AG04449 (cell line): ENCODE measurements at regions not wholly inside any gene's neighbourhood (a gene's known extent, or its start where the extent isn't known, plus 50 kb on each side); places are given as distances from the start of the nearest gene placed in this dataset.
"Not testable (repeated sequence)": the region's sequence is repeated elsewhere in the genome, so short reads cannot be mapped to it uniquely, and the experiment has no call there.

ENCODE experiments used
- CTCF ChIA-PET: fragments of 350-600 bp; formaldehyde crosslinking; extraction: SDS; loops from one replicate; lab custom pipeline; 2021; ENCODE audit warnings: antibody characterized with exemption; lab: Yijun Ruan, JAX
- POLR2A ChIA-PET: fragments of 400-600, 350-600 bp; formaldehyde crosslinking; extraction: SDS; loops from one replicate; lab custom pipeline; 2020; ENCODE audit warnings: antibody characterized with exemption, inconsistent platforms; lab: Yijun Ruan, JAX
- DNase-seq: peaks from one replicate; pipeline ENCODE4 v3.0.0-alpha.2; 2010; ENCODE audit warnings: low read depth, low spot score
- H3K4me3 ChIP-seq: 2 replicates; pipeline ENCODE4 v1.5.1; 2011; ENCODE audit warnings: low read depth, mild to moderate bottlenecking, control low read depth, low read length
- TF ChIP-seq, protein P1 (sequence below): IDR thresholded peaks from one replicate; pipeline ENCODE4 v1.5.1; 2011; ENCODE audit warnings: mild to moderate bottlenecking, moderate library complexity, low read length, control low read depth, inconsistent platforms; ENCODE audit not compliant: insufficient read depth; ENCODE audit errors: missing control alignments

DNA sequence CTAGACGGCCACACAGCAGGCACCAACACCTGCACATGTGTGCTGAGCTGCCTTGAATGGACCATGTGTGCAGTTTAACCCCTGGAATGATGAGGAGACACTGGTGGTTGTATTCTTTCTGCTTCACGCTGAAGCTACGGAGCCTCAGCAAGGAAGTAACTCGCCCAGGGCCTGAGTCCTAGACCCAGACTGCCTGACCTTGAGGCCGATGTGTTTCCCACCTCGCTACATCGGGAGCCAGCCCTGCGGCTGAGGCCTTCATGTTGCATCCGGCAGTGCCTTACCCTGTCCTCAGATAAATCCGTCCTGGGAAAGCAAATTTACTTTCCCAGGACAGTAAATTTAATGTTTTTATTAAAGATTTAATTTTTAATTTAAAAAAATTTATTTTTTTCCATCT, 110.0 kb upstream of the MTHFD1L start:
- CTCF ChIA-PET, result no interaction called here
- no peak overlapping the region for H3K4me3 ChIP-seq
- POLR2A ChIA-PET, result no interaction called here
- TF ChIP-seq, protein P1, sequence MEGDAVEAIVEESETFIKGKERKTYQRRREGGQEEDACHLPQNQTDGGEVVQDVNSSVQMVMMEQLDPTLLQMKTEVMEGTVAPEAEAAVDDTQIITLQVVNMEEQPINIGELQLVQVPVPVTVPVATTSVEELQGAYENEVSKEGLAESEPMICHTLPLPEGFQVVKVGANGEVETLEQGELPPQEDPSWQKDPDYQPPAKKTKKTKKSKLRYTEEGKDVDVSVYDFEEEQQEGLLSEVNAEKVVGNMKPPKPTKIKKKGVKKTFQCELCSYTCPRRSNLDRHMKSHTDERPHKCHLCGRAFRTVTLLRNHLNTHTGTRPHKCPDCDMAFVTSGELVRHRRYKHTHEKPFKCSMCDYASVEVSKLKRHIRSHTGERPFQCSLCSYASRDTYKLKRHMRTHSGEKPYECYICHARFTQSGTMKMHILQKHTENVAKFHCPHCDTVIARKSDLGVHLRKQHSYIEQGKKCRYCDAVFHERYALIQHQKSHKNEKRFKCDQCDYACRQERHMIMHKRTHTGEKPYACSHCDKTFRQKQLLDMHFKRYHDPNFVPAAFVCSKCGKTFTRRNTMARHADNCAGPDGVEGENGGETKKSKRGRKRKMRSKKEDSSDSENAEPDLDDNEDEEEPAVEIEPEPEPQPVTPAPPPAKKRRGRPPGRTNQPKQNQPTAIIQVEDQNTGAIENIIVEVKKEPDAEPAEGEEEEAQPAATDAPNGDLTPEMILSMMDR, result no peak
- no peak for DNase-seq

DNA sequence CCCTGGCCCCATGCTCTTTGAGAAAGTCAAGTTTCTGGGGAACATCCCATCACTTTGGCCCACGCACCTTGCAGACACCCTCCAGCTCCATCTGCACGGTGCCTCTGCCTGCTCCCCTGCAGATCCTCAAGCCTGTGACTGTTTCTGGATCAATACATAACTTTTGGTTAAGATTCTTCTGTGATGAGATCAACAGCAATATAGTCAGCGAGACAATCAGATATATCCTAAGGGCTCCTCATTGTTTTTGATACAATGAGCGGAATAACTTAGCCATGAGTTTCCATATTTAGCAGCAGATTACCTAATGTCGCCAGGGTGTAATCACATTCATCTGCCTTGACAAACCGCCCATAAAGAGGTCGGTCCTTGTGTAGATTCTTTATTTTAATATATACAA, 109.3 kb upstream of the MTHFD1L start:
- CTCF ChIA-PET, result no interaction called here
- TF ChIP-seq, protein P1, result no peak

DNA sequence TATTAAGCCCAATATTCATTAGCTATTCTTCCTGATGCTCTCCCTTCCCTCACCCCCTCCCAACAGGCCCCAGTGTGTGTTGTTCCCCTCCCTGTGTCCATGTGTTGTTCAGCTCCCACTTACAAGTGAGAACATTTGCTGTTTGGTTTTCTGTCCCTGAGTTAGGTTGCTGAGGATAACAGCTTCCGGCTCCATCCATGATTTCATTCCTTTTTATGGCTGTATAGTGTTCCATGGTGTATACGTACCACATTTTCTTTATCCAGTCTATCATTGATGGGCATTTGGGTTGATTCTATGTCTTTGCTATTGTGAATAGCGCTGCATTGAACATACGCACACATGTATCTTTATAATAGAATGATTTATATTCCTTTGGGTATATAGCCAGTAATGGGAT, 107.7 kb upstream of the MTHFD1L start:
- POLR2A ChIA-PET, DNase-seq, H3K4me3 ChIP-seq, CTCF ChIA-PET: not testable (repeated sequence)

More for the DNA sequence above, 109.3 kb upstream of the MTHFD1L start:
- H3K4me3 ChIP-seq, result no peak overlapping the region
- POLR2A ChIA-PET, result no interaction called here
- no peak for DNase-seq

DNA sequence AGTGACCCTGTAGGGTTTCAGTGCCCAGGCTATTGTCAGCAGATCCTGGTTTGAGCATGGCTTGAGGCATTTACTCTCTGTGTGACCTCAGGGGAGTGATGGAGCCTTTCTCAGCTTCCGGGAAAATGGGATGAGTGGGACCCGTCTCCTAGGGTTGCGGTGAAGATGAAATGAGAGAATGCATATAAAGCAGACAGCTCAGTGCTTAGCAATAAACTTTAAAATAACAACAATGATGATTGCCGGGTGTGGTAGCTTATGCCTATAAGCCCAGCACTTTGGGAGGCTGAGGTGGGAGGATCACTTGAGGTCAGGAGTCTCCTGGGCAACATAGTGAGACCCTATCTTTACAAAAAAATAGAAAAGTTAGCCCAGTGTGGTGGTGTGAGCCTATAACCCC, 106.0 kb upstream of the MTHFD1L start:
- no peak for DNase-seq
- ChIA-PET CTCF (no interaction called here), POLR2A (interaction anchor here (0.7 kb wide), 1 partner anchor 1310 kb away, joined by 5 read pairs; no protein-coding TSS in a partner anchor)
- TF ChIP-seq, protein P1, result no peak
- H3K4me3 ChIP-seq, result no peak overlapping the region

DNA sequence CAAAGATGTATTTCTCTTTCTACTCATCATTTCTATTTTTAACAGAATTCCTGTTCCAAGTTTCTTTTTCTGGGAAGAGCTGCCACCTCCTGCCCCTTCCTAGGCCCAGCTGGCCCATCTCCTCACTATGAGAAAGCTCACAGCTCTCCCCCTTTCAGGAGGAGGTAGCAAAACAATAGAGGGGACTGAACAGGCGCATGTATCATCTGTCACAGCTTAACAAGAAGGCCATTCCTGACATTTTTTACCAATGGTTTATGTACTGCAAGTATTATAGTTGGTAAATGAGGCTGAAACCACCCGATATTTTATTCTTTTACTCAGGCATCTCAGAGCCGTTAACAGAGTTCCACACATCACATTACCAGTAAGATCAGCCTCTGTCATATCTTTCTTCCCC, 103.7 kb upstream of the MTHFD1L start:
- TF ChIP-seq, protein P1, result no peak
- DNase-seq, result no peak
- no peak overlapping the region for H3K4me3 ChIP-seq
- ChIA-PET CTCF (no interaction called here), POLR2A (no interaction called here)

DNA sequence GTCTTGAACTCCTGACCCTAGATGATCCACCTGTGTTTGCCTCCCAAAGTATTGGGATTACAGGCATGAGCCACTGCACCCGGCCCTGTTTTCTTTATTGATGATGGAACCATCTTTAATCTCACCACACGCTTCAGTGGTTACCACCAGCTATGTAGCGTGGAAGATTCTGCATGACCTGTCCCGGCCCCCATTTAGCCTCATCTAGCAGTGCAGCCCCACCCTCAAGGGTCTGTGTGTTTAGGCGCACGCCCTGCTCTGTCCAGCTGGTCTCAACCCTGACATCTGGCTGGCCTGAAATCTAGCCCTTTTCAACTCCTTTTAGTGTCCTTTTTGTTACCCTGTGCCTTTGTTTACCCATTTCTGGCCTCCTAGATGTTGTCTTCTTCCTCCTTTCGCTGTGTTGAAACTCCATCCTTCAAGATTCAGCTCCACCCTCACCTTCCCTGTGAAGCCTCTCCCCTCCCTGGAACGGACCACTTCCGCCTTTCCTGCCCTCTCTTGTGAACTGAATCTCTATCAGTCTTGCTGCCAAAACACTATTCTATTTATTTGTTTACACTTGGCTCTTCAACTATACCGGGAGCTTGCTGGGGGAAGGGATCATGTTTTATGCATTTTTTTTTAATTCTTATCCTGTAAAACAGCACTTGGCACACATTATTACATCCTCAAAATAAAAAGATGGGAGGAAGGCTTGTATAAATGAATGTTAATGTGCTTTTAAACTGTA, 101.0 kb upstream of the MTHFD1L start:
- no peak overlapping the region for H3K4me3 ChIP-seq
- CTCF ChIA-PET, result no interaction called here
- POLR2A ChIA-PET, result no interaction called here
- TF ChIP-seq, protein P1, result no peak
- no peak for DNase-seq
